T-helper 2 cell treated with Interferon-gamma antibody and Interleukin-4, amounts not matched to agents 5 μg/mL and 100 μg/mL, for 36 hours (primary cell): ENCODE measurements at regions not wholly inside any gene's neighbourhood (a gene's known extent, or its start where the extent isn't known, plus 50 kb on each side); places are given as distances from the start of the nearest gene placed in this dataset.
A peak's percentile ranks its signal among the peaks of the same experiment; 100 is the strongest.

Source experiments
- DNase-seq: peaks from one replicate; pipeline ENCODE4 v3.0.0; 2021; ENCODE audit warnings: low spot score
- H3K27ac Mint-ChIP-seq: one replicate; pipeline ENCODE4 v1.8.0; 2021; ENCODE audit warnings: mild to moderate bottlenecking, mixed read lengths
- H3K27me3 Mint-ChIP-seq: one replicate; pipeline ENCODE4 v1.8.0; 2021; ENCODE audit warnings: low read depth, mixed read lengths
- H3K36me3 Mint-ChIP-seq: one replicate; pipeline ENCODE4 v1.8.0; 2021; ENCODE audit warnings: low read depth, mixed read lengths
- H3K4me1 Mint-ChIP-seq: one replicate; pipeline ENCODE4 v1.8.0; 2021; ENCODE audit warnings: low read depth, mixed read lengths
- H3K4me3 Mint-ChIP-seq: one replicate; pipeline ENCODE4 v1.8.0; 2022; ENCODE audit warnings: mild to moderate bottlenecking, moderate library complexity, mixed read lengths
- H3K9me3 Mint-ChIP-seq: one replicate; pipeline ENCODE4 v1.8.0; 2021; ENCODE audit warnings: mixed read lengths

- Mint-ChIP-seq H3K36me3 (peaks cover 3% of the 10 kb centered on the region), H3K27me3 (peaks cover 42% of the 10 kb centered on the region), H3K4me3 (no peak overlapping the region), H3K4me1 (peaks cover 17% of the 10 kb centered on the region), H3K27ac (no peak overlapping the region), H3K9me3 (peaks cover 5% of the 10 kb centered on the region)
- no peak for DNase-seq
Measured at GRCh38 chr12:107306141-107306659, 212.9 kb upstream of the CRY1 start.

DNA sequence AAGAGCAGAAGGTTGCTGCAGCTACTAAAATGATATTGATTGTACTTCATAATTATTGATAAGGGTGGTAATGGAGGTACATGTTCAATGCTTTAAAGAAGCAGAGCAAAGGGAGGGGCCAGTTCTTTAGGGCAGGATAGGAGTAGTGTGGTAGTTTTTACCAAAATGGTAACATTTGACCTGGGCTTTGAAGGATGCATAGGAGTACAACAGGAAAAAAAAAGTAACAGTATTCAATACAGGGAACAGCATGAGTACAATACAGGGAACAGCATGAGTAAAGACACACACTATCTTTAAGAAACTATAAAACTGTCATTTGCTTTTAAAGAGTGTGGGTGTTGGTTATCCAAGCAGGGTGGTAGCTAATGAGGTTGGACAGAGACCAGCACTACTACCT, 215.0 kb upstream of the CRY1 start:
- Mint-ChIP-seq H3K27ac (no peak overlapping the region), H3K27me3 (peaks cover 47% of the 10 kb centered on the region), H3K36me3 (peaks cover 3% of the 10 kb centered on the region), H3K9me3 (peaks cover 5% of the 10 kb centered on the region), H3K4me3 (no peak overlapping the region), H3K4me1 (peaks cover 19% of the 10 kb centered on the region)
- DNase-seq = no peak

GRCh38 chr12:107309020-107309419, 215.7 kb upstream of the CRY1 start:
- H3K4me3 Mint-ChIP-seq = peak overlapping the region; percentile 18
- H3K9me3 Mint-ChIP-seq = peaks cover 5% of the 10 kb centered on the region
- no peak for DNase-seq
- peaks cover 52% of the 10 kb centered on the region for H3K27me3 Mint-ChIP-seq
- H3K36me3 Mint-ChIP-seq = peaks cover 3% of the 10 kb centered on the region
- peak overlapping the region; percentile 33 for H3K27ac Mint-ChIP-seq
- H3K4me1 Mint-ChIP-seq = peaks cover 19% of the 10 kb centered on the region

GRCh38 chr12:107310621-107311020, 217.3 kb upstream of the CRY1 start:
- peaks cover 3% of the 10 kb centered on the region for H3K36me3 Mint-ChIP-seq
- H3K27me3 Mint-ChIP-seq = peaks cover 57% of the 10 kb centered on the region
- H3K9me3 Mint-ChIP-seq = peaks cover 5% of the 10 kb centered on the region
- no peak for DNase-seq
- no peak overlapping the region for H3K27ac Mint-ChIP-seq
- peaks cover 19% of the 10 kb centered on the region for H3K4me1 Mint-ChIP-seq
- H3K4me3 Mint-ChIP-seq = no peak overlapping the region

GRCh38 chr12:107311682-107312081, 218.3 kb upstream of the CRY1 start:
- Mint-ChIP-seq H3K36me3 (peaks cover 3% of the 10 kb centered on the region), H3K9me3 (peaks cover 5% of the 10 kb centered on the region), H3K4me3 (no peak overlapping the region), H3K4me1 (peaks cover 19% of the 10 kb centered on the region), H3K27me3 (peaks cover 57% of the 10 kb centered on the region), H3K27ac (no peak overlapping the region)
- DNase-seq = no peak

- Mint-ChIP-seq H3K4me1 (peaks cover 31% of the 10 kb centered on the region), H3K4me3 (peak overlapping the region; percentile 90), H3K27me3 (peaks cover 39% of the 10 kb centered on the region), H3K9me3 (no peaks in the 10 kb centered on the region), H3K36me3 (peaks cover 8% of the 10 kb centered on the region), H3K27ac (peak overlapping the region; percentile 10)
- DNase-seq = peak; percentile 88
Measured at GRCh38 chr12:107317751-107318555, 224.6 kb upstream of the CRY1 start.

DNA sequence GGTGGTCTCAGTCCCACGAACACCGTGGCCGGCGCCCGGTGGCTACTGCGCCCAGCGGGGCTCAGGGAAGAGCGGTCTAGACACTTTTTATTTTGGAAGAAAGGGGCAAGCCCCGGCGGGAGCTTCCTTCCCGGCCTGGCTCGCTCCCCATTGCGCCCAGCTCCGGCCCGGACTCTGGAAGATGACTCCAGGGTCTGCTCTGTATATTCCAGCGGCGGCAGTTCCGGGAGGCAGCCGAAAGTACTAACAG, 225.1 kb upstream of the CRY1 start:
- H3K27me3 Mint-ChIP-seq = peaks cover 35% of the 10 kb centered on the region
- H3K4me3 Mint-ChIP-seq = peak overlapping the region; percentile 90
- peaks cover 35% of the 10 kb centered on the region for H3K4me1 Mint-ChIP-seq
- peaks cover 8% of the 10 kb centered on the region for H3K36me3 Mint-ChIP-seq
- H3K9me3 Mint-ChIP-seq = no peaks in the 10 kb centered on the region
- no peak for DNase-seq
- H3K27ac Mint-ChIP-seq = no peak overlapping the region

GRCh38 chr12:107318806-107319532, 225.6 kb upstream of the CRY1 start:
- DNase-seq = peak; percentile 25
- H3K4me3 Mint-ChIP-seq = peak overlapping the region; percentile 90
- peaks cover 38% of the 10 kb centered on the region for H3K4me1 Mint-ChIP-seq
- H3K27me3 Mint-ChIP-seq = peaks cover 30% of the 10 kb centered on the region
- H3K9me3 Mint-ChIP-seq = no peaks in the 10 kb centered on the region
- peak overlapping the region; percentile 78 for H3K27ac Mint-ChIP-seq
- H3K36me3 Mint-ChIP-seq = peaks cover 8% of the 10 kb centered on the region

DNA sequence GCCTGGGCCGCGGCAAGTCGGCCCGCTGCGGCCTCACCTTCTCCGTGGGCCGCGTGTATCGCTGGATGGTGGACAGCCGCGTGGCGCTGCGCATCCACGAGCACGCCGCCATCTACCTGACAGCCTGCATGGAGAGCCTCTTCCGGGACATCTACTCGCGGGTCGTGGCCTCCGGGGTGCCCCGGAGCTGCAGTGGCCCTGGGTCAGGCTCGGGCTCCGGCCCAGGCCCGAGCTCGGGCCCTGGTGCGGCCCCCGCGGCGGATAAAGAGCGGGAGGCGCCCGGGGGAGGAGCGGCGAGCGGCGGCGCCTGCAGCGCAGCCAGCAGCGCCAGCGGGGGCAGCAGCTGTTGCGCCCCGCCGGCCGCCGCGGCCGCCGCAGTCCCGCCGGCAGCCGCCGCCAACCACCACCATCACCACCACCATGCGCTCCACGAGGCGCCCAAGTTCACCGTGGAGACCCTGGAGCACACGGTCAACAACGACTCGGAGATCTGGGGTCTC, 226.2 kb upstream of the CRY1 start:
- peak overlapping the region; percentile 97 for H3K27ac Mint-ChIP-seq
- peaks cover 24% of the 10 kb centered on the region for H3K27me3 Mint-ChIP-seq
- no peaks in the 10 kb centered on the region for H3K9me3 Mint-ChIP-seq
- DNase-seq = peak; percentile 27
- peaks cover 40% of the 10 kb centered on the region for H3K4me1 Mint-ChIP-seq
- H3K36me3 Mint-ChIP-seq = peaks cover 8% of the 10 kb centered on the region
- peak overlapping the region; percentile 96 for H3K4me3 Mint-ChIP-seq

- Mint-ChIP-seq H3K4me1 (peaks cover 45% of the 10 kb centered on the region), H3K9me3 (no peaks in the 10 kb centered on the region), H3K27me3 (peaks cover 18% of the 10 kb centered on the region), H3K36me3 (peaks cover 8% of the 10 kb centered on the region), H3K4me3 (peak overlapping the region; percentile 96), H3K27ac (peak overlapping the region; percentile 97)
- peak; percentile 91 for DNase-seq
Measured at GRCh38 chr12:107320033-107320928, 226.9 kb upstream of the CRY1 start.

GRCh38 chr12:107320929-107321631, 227.7 kb upstream of the CRY1 start:
- no peaks in the 10 kb centered on the region for H3K9me3 Mint-ChIP-seq
- H3K27ac Mint-ChIP-seq = peak overlapping the region; percentile 97
- H3K36me3 Mint-ChIP-seq = peaks cover 8% of the 10 kb centered on the region
- peaks cover 46% of the 10 kb centered on the region for H3K4me1 Mint-ChIP-seq
- H3K27me3 Mint-ChIP-seq = peaks cover 13% of the 10 kb centered on the region
- peak overlapping the region; percentile 96 for H3K4me3 Mint-ChIP-seq
- DNase-seq = peak; percentile 84

- DNase-seq = peak; percentile 70
- H3K27me3 Mint-ChIP-seq = peaks cover 5% of the 10 kb centered on the region
- peaks cover 8% of the 10 kb centered on the region for H3K36me3 Mint-ChIP-seq
- peak overlapping the region; percentile 97 for H3K27ac Mint-ChIP-seq
- H3K4me3 Mint-ChIP-seq = peak overlapping the region; percentile 96
- H3K9me3 Mint-ChIP-seq = no peaks in the 10 kb centered on the region
- H3K4me1 Mint-ChIP-seq = peaks cover 52% of the 10 kb centered on the region
Measured at GRCh38 chr12:107322063-107322462, 228.7 kb upstream of the CRY1 start.

GRCh38 chr12:107325075-107325608, 231.8 kb upstream of the CRY1 start:
- no peak for DNase-seq
- Mint-ChIP-seq H3K4me3 (no peak overlapping the region), H3K27ac (no peak overlapping the region), H3K36me3 (peaks cover 8% of the 10 kb centered on the region), H3K9me3 (no peaks in the 10 kb centered on the region), H3K4me1 (peaks cover 73% of the 10 kb centered on the region), H3K27me3 (no peaks in the 10 kb centered on the region)
